OCI-LY1 (cell line): ENCODE measurements at regions not wholly inside any gene's neighbourhood (a gene's known extent, or its start where the extent isn't known, plus 50 kb on each side); places are given as distances from the start of the nearest gene placed in this dataset.

Experiments used
- H2AFZ ChIP-seq: fragments of 200-600 bp; sonication (generic), shearing (Covaris generic); 2 replicates; pipeline ENCODE4 v1.6.0; 2014; ENCODE audit warnings: antibody characterized with exemption, mild to moderate bottlenecking, low read length
- H3F3A ChIP-seq: fragments of 200-600 bp; sonication (generic), shearing (Covaris generic); 2 replicates; pipeline ENCODE4 v1.6.0; 2014; ENCODE audit warnings: mild to moderate bottlenecking, antibody characterized with exemption, low read length, moderate library complexity; ENCODE audit not compliant: insufficient read depth
- H3K27ac ChIP-seq: fragments of 200-600 bp; sonication (generic); 2 replicates; pipeline ENCODE4 v1.5.1; 2014; ENCODE audit warnings: low read length, mixed run types, mild to moderate bottlenecking, low read depth; ENCODE audit not compliant: poor library complexity, severe bottlenecking
- H3K27me3 ChIP-seq: fragments of 200-600 bp; sonication (generic); 2 replicates; pipeline ENCODE4 v1.6.0; 2014; ENCODE audit warnings: antibody characterized with exemption, mild to moderate bottlenecking, low read length, moderate library complexity; ENCODE audit not compliant: insufficient read depth
- H3K36me3 ChIP-seq: fragments of 200-600 bp; sonication (generic); 2 replicates; pipeline ENCODE4 v1.6.1; 2014; ENCODE audit warnings: mild to moderate bottlenecking, antibody characterized with exemption, low read length, moderate library complexity, mixed read lengths; ENCODE audit not compliant: insufficient read depth
- H3K4me1 ChIP-seq: fragments of 200-600 bp; sonication (generic); 2 replicates; pipeline ENCODE4 v1.5.1; 2014; ENCODE audit warnings: mild to moderate bottlenecking, low read length, moderate library complexity; ENCODE audit not compliant: insufficient read depth, severe bottlenecking
- H3K4me2 ChIP-seq: fragments of 200-600 bp; sonication (generic), shearing (Covaris generic); 2 replicates; pipeline ENCODE4 v1.6.1; 2014; ENCODE audit warnings: low read length
- H3K4me3 ChIP-seq: fragments of 200-600 bp; sonication (generic); 2 replicates; pipeline ENCODE4 v1.5.1; 2014; ENCODE audit warnings: low read length, low read depth, mild to moderate bottlenecking, mixed read lengths; ENCODE audit not compliant: poor library complexity, severe bottlenecking
- H3K79me2 ChIP-seq: fragments of 200-600 bp; shearing (Covaris generic); 2 replicates; pipeline ENCODE4 v1.6.1; 2016; ENCODE audit warnings: mixed run types, low read length, mixed read lengths; ENCODE audit not compliant: insufficient read depth
- H3K9ac ChIP-seq: fragments of 200-600 bp; sonication (generic), shearing (Covaris generic); 2 replicates; pipeline ENCODE4 v1.6.1; 2014; ENCODE audit warnings: mild to moderate bottlenecking, low read length, mixed read lengths
- H3K9me2 ChIP-seq: fragments of 200-600 bp; sonication (generic), shearing (Covaris generic); 2 replicates; pipeline ENCODE4 v1.6.1; 2014; ENCODE audit warnings: low read depth, mild to moderate bottlenecking, low read length, mixed read lengths
- H3K9me3 ChIP-seq: fragments of 200-600 bp; shearing (Covaris generic); 2 replicates; pipeline ENCODE4 v1.6.1; 2014; ENCODE audit warnings: low read length, mixed read lengths
- H4K20me1 ChIP-seq: fragments of 200-600 bp; sonication (generic), shearing (Covaris generic); 2 replicates; pipeline ENCODE4 v1.6.0; 2016; ENCODE audit warnings: mild to moderate bottlenecking, low read length; ENCODE audit not compliant: insufficient read depth
- EZH2 ChIP-seq: fragments of 200-600 bp; sonication (generic), shearing (Covaris generic); IDR thresholded peaks from 2 replicates; pipeline ENCODE4 v1.8.0; 2017; ENCODE audit warnings: borderline replicate concordance, mixed run types, mild to moderate bottlenecking, antibody characterized with exemption, low read length, moderate library complexity, mixed read lengths
- TF ChIP-seq, protein P1 (sequence below): fragments of 200-600 bp; sonication (generic), shearing (Covaris generic); IDR thresholded peaks from 2 replicates; pipeline ENCODE4 v1.5.1; 2017; ENCODE audit warnings: mild to moderate bottlenecking, antibody characterized with exemption, low read length, moderate library complexity, mixed read lengths

DNA sequence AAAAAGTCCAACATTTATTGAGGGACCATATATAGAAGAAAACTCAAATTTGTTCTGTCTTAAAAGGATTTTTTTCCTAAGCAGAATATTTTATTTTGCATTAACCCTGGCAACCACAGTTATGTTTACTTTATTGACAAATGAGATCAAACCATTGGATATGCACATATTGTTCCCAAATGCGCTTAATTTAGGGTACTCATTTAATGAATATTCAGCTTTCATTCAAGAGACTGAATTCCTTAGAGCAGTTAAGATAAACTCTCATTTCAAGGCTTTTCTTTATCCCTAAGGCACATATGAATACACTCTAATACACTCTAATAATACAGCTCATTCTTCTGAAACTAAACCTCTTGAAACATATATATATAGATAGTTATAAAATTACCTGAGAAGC is 150.2 kb downstream of the HMHB1 start:
- Histone ChIP-seq H3K9me3 (no peaks in the 10 kb centered on the region), H3K79me2 (no peaks in the 10 kb centered on the region), H3K36me3 (no peaks in the 10 kb centered on the region), H3K4me2 (no peak overlapping the region), H3K9me2 (no peaks in the 10 kb centered on the region), H3K4me1 (no peaks in the 10 kb centered on the region), H3K4me3 (no peak overlapping the region), H3K27me3 (no peaks in the 10 kb centered on the region), H2AFZ (no peak overlapping the region), H3K27ac (no peak overlapping the region), H4K20me1 (no peaks in the 10 kb centered on the region), H3K9ac (no peak overlapping the region), H3F3A (no peaks in the 10 kb centered on the region)
- TF ChIP-seq EZH2, result no peak
- TF ChIP-seq, protein P1, sequence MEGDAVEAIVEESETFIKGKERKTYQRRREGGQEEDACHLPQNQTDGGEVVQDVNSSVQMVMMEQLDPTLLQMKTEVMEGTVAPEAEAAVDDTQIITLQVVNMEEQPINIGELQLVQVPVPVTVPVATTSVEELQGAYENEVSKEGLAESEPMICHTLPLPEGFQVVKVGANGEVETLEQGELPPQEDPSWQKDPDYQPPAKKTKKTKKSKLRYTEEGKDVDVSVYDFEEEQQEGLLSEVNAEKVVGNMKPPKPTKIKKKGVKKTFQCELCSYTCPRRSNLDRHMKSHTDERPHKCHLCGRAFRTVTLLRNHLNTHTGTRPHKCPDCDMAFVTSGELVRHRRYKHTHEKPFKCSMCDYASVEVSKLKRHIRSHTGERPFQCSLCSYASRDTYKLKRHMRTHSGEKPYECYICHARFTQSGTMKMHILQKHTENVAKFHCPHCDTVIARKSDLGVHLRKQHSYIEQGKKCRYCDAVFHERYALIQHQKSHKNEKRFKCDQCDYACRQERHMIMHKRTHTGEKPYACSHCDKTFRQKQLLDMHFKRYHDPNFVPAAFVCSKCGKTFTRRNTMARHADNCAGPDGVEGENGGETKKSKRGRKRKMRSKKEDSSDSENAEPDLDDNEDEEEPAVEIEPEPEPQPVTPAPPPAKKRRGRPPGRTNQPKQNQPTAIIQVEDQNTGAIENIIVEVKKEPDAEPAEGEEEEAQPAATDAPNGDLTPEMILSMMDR, result no peak

DNA sequence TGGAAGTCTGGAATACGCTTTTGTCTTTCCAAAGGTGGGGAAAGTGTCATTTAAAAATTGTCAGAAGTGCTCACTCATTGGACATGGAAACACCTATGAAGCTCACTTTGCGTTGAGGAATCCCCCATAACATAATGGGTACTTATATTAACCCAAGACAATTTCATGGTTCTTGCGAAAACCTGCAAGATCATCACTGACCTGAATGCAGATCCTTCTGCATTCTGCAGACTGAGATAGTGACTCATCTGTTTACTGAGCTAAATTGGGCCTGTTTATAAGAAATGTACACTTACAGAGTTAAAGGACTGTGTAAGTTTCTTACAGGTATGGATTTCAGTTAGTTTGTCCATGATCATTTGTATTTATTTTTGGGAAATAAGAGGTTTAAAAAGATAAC is 153.0 kb downstream of the HMHB1 start:
- TF ChIP-seq, protein P1, result no peak
- no peak for TF ChIP-seq EZH2
- Histone ChIP-seq H3K27ac (no peak overlapping the region), H2AFZ (no peak overlapping the region), H3K79me2 (no peaks in the 10 kb centered on the region), H3K9me2 (no peaks in the 10 kb centered on the region), H3K27me3 (no peaks in the 10 kb centered on the region), H3K4me2 (no peak overlapping the region), H3K4me1 (no peaks in the 10 kb centered on the region), H3K9ac (no peak overlapping the region), H3K36me3 (no peaks in the 10 kb centered on the region), H3F3A (no peaks in the 10 kb centered on the region), H3K4me3 (no peak overlapping the region), H4K20me1 (no peaks in the 10 kb centered on the region), H3K9me3 (no peaks in the 10 kb centered on the region)

DNA sequence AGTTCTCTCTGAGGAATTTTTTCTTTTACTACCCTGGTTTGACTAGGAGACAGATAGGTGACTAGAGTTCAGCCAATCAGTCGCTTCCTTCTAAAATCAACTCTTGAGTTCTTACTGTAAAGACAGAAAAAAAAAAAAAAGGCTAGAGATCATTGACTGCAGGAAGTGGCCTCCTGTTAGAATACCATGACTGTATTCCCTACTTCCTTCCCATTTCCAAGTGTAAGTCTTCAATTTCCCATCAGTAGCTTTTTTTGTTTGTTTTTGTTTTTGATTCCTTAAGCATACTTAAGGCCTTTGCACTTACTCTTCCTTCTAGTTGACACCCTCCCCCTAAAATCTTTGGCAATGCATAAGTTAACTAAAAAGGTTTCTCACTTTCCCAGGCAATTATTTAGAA is 154.3 kb downstream of the HMHB1 start:
- H3K79me2 ChIP-seq, result no peaks in the 10 kb centered on the region
- H3K4me2 ChIP-seq, result no peak overlapping the region
- no peaks in the 10 kb centered on the region for H3F3A ChIP-seq
- no peak overlapping the region for H3K4me3 ChIP-seq
- no peaks in the 10 kb centered on the region for H3K9me2 ChIP-seq
- no peaks in the 10 kb centered on the region for H3K27me3 ChIP-seq
- no peaks in the 10 kb centered on the region for H4K20me1 ChIP-seq
- no peak overlapping the region for H3K9ac ChIP-seq
- H3K36me3 ChIP-seq, result no peaks in the 10 kb centered on the region
- H3K27ac ChIP-seq, result no peak overlapping the region
- no peaks in the 10 kb centered on the region for H3K9me3 ChIP-seq
- H3K4me1 ChIP-seq, result no peaks in the 10 kb centered on the region
- no peak overlapping the region for H2AFZ ChIP-seq
- no peak for TF ChIP-seq EZH2
- TF ChIP-seq, protein P1, result no peak
